Omental fat pad (tissue), 3 donors: ENCODE measurements at regions not wholly inside any gene's neighbourhood (a gene's known extent, or its start where the extent isn't known, plus 50 kb on each side); places are given as distances from the start of the nearest gene placed in this dataset.

Experiments
- ATAC-seq: fragments of 150-250 bp; one replicate; pipeline ENCODE4 v1.9.1; 2016; ENCODE audit warnings: mild to moderate bottlenecking, moderate library complexity; ENCODE audit not compliant: low FRiP score
- DNase-seq: peaks from one replicate; pipeline ENCODE4 v3.0.0-alpha.2; 2019; ENCODE audit warnings: low spot score
- CTCF ChIP-seq, 3 donors: fragments of 450-650 bp; IDR thresholded peaks; one replicate each; pipeline ENCODE4 v1.5.1; 2016 to 2017; ENCODE audit warnings: antibody characterized with exemption in 3 of 3, mild to moderate bottlenecking in 3 of 3, moderate library complexity in 2 of 3

DNA sequence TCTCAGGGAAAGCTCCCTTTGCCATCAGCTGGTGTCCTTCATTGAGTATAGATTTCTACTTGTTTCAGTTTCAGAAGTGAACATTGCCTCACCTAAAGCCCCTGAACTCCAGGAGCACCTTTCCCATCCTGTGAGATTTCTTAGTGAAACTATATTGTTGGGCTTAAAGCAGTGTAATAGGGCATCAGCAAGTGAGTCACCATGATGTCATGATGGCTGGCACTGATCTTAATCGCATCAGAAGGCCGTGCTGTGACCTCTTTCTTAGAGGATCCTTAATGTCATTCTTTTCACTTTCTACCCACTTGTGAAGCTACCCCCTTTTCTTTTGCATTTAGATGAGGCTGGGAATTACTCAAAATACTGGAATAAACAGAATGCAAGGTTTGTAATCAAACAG, 401.3 kb downstream of the MTRR start:
- ATAC-seq, result no peak
- TF ChIP-seq CTCF (IDR thresholded peaks at IDR 0.05), result no peak
- DNase-seq, result no peak

DNA sequence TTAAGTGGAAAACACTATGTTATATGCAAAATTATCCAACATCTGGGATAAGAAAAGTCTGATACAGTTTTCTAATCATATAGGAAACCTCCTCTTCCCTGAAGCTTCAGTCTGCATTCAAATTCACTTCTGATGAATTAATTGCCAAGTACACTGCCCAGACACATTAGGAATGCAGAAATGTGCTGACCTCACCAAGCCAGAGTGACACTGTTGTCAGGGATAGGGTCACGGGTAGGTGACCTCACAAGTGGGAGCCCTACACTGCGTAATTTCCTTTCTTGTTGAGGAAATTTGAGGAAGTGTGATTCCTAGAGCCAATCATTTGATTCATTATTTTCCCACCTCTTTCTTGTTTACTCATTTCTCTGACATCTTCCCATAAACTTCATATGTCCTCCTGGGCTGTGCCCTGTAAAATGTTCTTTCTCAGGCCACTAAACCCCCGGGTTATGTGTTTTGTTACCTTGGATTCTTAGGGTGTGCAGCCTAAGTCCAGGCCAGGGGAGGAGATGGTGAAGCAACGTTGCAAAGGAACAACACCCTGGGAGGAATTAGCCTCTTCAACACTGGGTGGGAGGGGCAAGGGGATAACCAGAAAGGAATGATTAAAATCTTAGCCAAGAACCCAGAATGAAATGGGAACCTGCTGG, 411.9 kb downstream of the MTRR start:
- no peak for TF ChIP-seq CTCF (IDR thresholded peaks at IDR 0.05)
- ATAC-seq, result no peak
- no peak for DNase-seq

- no peak for TF ChIP-seq CTCF (IDR thresholded peaks at IDR 0.05)
- DNase-seq, result no peak
- no peak for ATAC-seq
Observed at GRCh38 chr5:8288334-8288733, 419.4 kb downstream of the MTRR start.

- DNase-seq (no peak), ATAC-seq (no peak)
- TF ChIP-seq CTCF (IDR thresholded peaks at IDR 0.05), result no peak
Observed at GRCh38 chr5:8288897-8289516, 420.1 kb downstream of the MTRR start.

DNA sequence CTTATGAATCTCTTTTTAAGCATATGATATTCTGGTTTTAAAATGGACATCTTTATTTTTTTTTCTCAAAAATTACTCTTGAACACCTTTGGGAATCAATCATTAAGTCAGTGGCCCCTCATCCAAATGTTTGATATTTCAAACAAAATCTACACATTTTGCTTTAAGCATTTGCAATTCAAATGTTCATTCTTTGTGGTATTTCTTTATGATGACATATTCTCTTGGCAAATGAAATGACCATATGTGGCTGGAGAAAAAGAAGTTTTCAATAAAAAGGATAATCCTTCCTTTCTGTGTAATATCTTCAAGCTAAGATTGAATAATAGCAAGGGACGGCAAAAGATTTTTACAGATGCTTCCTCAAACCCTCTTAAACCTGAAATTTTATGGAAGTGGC, 420.8 kb downstream of the MTRR start:
- ATAC-seq, result no peak

DNA sequence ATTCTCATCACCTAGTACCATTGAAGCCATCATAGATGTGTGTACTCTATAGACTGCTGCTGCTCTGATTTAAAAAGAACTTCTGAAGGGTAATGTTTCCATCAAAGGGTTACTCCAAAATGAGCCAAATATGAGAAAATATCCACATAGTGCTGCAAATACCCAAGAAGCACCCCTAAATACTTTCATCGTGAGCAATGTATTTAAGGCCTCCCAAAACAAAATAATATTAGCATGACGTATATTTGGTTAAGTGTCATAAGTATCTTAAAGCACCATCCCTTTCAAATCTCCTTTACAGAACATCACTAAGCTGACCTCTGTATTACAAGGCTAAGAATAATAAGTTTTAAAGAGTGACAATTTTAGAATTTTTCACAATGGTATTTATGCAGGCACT, 421.8 kb downstream of the MTRR start:
- TF ChIP-seq CTCF (IDR thresholded peaks at IDR 0.05), result no peak
- DNase-seq, result no peak
- no peak for ATAC-seq

More for the DNA sequence above, 420.8 kb downstream of the MTRR start:
- no peak for TF ChIP-seq CTCF (IDR thresholded peaks at IDR 0.05)
- no peak for DNase-seq

- DNase-seq (no peak), ATAC-seq (no peak)
- no peak for TF ChIP-seq CTCF (IDR thresholded peaks at IDR 0.05)
Observed at GRCh38 chr5:8291641-8292040, 422.7 kb downstream of the MTRR start.
